ENCODE measurements at regions not wholly inside any gene's neighbourhood (a gene's known extent, or its start where the extent isn't known, plus 50 kb on each side); places are given as distances from the start of the nearest gene placed in this dataset.

- no peak for TF ChIP-seq CTCF (IDR thresholded peaks at IDR 0.05)
- Mint-ChIP-seq H3K27me3 (ENCODE audit: low read depth) (no peaks in the 10 kb centered on the region), H3K36me3 (ENCODE audit: low read depth) (no peaks in the 10 kb centered on the region), H3K4me3 (ENCODE audit: unreplicated experiment) (no peak overlapping the region), H3K4me1 (ENCODE audit: low read depth) (no peaks in the 10 kb centered on the region), H3K27ac (ENCODE audit: unreplicated experiment) (no peak overlapping the region), H3K9me3 (ENCODE audit: low read depth) (peaks cover 1% of the 10 kb centered on the region)
- DNase-seq (ENCODE audit: low spot score), result no peak
Observed at GRCh38 chr14:22012452-22012851, 338.8 kb upstream of the OR4E1 start.

GRCh38 chr14:22011253-22011642 lies 337.6 kb upstream of the OR4E1 start:
- no peak for TF ChIP-seq CTCF (IDR thresholded peaks at IDR 0.05)
- Mint-ChIP-seq H3K36me3 (ENCODE audit: low read depth) (no peaks in the 10 kb centered on the region), H3K27me3 (ENCODE audit: low read depth) (no peaks in the 10 kb centered on the region), H3K4me1 (ENCODE audit: low read depth) (no peaks in the 10 kb centered on the region), H3K9me3 (ENCODE audit: low read depth) (peaks cover 9% of the 10 kb centered on the region), H3K4me3 (ENCODE audit: unreplicated experiment) (no peak overlapping the region), H3K27ac (ENCODE audit: unreplicated experiment) (no peak overlapping the region)
- DNase-seq (ENCODE audit: low spot score), result no peak

- peaks cover 9% of the 10 kb centered on the region for H3K9me3 Mint-ChIP-seq (ENCODE audit: low read depth)
- no peak for DNase-seq (ENCODE audit: low spot score)
- H3K4me3 Mint-ChIP-seq (ENCODE audit: unreplicated experiment), result no peak overlapping the region
- TF ChIP-seq CTCF (IDR thresholded peaks at IDR 0.05), result no peak
- H3K4me1 Mint-ChIP-seq (ENCODE audit: low read depth), result no peaks in the 10 kb centered on the region
- no peak overlapping the region for H3K27ac Mint-ChIP-seq (ENCODE audit: unreplicated experiment)
- no peaks in the 10 kb centered on the region for H3K27me3 Mint-ChIP-seq (ENCODE audit: low read depth)
- no peaks in the 10 kb centered on the region for H3K36me3 Mint-ChIP-seq (ENCODE audit: low read depth)
Observed at GRCh38 chr14:22010545-22011252, 337.1 kb upstream of the OR4E1 start.

- no peak for TF ChIP-seq CTCF (IDR thresholded peaks at IDR 0.05)
- H3K9me3 Mint-ChIP-seq (ENCODE audit: low read depth), result peaks cover 9% of the 10 kb centered on the region
- DNase-seq (ENCODE audit: low spot score), result no peak
- no peak overlapping the region for H3K4me3 Mint-ChIP-seq (ENCODE audit: unreplicated experiment)
- H3K36me3 Mint-ChIP-seq (ENCODE audit: low read depth), result no peaks in the 10 kb centered on the region
- no peak overlapping the region for H3K27ac Mint-ChIP-seq (ENCODE audit: unreplicated experiment)
- no peaks in the 10 kb centered on the region for H3K27me3 Mint-ChIP-seq (ENCODE audit: low read depth)
- H3K4me1 Mint-ChIP-seq (ENCODE audit: low read depth), result no peaks in the 10 kb centered on the region
Observed at GRCh38 chr14:22008766-22009165, 335.1 kb upstream of the OR4E1 start.

- DNase-seq (ENCODE audit: low spot score), result no peak
- no peak for TF ChIP-seq CTCF (IDR thresholded peaks at IDR 0.05)
- no peaks in the 10 kb centered on the region for H3K4me1 Mint-ChIP-seq (ENCODE audit: low read depth)
- H3K36me3 Mint-ChIP-seq (ENCODE audit: low read depth), result no peaks in the 10 kb centered on the region
- H3K27ac Mint-ChIP-seq (ENCODE audit: unreplicated experiment), result no peak overlapping the region
- peaks cover 9% of the 10 kb centered on the region for H3K9me3 Mint-ChIP-seq (ENCODE audit: low read depth)
- H3K27me3 Mint-ChIP-seq (ENCODE audit: low read depth), result no peaks in the 10 kb centered on the region
- H3K4me3 Mint-ChIP-seq (ENCODE audit: unreplicated experiment), result no peak overlapping the region
Observed at GRCh38 chr14:22007784-22008412, 334.3 kb upstream of the OR4E1 start.
